GM19025 (cell line): ENCODE measurements at regions not wholly inside any gene's neighbourhood (a gene's known extent, or its start where the extent isn't known, plus 50 kb on each side); places are given as distances from the start of the nearest gene placed in this dataset.

Source experiments
- ATAC-seq: cut with Tn5 transposase; IDR thresholded peaks from one replicate; pipeline ENCODE4 v1.9.1; 2021; ENCODE audit warnings: mild to moderate bottlenecking, low read depth, moderate library complexity; ENCODE audit not compliant: unreplicated experiment

DNA sequence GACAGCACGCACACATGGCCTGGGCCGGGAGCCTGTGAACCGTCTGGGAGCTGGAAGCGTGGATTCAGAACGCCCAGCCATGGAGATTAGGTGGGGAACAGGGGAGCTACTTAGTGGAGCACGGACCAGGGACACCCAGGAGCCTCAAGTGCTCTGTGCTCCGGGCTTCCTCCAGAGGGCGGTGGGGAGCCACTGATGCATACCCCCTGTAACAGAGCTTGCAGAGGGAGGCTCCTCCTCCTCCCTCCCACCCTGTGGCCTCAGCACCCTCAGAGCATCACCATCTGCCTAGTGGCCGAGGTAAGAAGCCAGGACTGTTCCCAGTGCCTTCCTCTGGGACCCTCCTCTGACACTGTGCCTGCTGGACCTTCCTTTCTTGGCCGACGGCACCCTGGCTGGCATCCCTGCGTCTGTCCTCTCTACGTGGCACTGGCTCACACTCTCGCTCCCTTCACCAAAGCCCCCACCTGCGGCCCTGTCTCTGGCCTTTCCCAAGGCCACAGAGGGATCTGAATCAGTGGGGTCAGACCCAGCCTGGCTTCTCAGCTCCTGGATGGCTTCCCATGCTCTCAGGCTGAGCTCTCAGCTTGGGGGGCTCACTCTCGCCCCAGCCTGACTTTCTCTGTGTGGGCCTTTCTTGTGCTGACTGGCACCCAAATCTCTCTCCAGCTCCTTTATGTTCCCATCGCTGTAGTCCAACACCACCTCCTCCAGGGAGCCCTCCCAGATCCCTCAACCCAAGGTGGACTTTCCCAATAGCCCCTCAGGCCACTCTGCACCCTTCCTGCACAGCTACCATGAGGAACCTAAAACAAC lies 780.9 kb downstream of the BRD1 start:
- no peak for ATAC-seq

GRCh38 chr22:49046000-49046545 lies 781.6 kb downstream of the BRD1 start:
- no peak for ATAC-seq

GRCh38 chr22:49045276-49045675 lies 782.4 kb downstream of the BRD1 start:
- ATAC-seq: no peak

- ATAC-seq: no peak
These were observed 782.9 kb downstream of the BRD1 start for GRCh38 chr22:49044776-49045175.

DNA sequence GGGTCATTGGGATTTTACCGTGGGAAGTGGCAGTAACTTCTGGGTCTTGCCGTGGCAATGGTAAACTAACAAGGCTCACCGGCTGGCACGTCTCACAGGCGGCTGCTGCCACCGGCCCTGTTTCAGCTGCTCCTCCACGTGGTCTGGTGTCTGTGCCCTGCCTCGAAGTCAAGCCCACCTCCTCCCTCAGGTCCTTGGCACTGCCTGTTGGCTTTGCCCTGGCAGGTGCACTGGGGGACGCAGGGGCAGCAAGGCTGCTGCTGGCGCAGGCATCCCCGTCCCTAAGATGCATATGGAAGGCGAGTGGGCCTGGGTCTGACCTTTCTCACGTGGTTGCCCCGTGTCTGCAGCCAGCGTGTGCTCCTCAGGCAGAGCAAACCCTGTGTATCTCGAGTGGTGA lies 783.6 kb downstream of the BRD1 start:
- no peak for ATAC-seq

DNA sequence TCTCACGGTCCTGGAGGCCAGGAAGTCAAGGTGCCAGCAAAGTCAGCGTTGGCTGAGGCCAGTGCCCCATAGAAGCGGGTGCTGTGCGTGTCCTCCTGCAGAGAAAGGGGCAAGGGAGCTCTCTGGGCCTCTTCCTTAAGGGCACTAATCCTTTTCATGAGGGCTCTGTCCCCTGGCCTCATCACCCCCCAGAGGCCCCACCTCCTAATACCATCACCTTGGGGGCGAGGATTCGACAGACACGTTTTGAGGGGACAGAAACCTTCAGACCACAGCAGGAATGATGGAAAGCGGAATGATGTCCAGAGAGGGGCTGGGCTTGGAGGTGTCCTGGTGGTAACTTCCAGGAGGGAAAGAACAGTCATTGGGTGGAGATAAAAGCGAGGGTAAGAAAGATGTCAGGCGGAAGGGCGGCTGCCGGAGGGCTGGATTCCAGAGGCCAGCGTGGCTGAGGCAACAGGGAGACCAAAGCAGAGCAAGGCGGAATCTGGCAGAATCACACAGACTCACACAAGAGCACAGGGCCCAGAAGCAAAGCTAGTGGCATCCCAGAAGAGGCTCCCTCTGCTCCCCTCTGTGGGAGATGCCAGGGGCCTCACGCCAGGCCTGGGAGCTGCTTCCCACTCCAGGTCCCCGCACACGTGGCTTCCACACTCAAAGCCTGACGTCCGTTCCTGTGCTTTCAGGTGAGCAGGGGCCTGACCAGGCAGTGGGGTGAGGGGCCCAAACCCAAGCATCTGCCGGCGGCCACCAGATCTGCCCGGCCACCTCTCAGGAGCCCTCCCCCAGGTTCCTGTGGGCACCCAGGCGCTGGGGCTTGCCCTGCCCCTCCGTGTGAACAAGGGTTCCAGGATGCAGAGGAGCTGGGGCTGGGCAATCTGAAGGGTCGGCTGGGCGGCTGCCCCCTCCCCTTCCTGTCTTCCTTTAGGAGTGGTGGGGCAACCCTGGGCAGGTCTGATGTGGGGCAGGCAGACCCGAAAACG lies 784.5 kb downstream of the BRD1 start:
- no peak for ATAC-seq

GRCh38 chr22:49042066-49042465 lies 785.6 kb downstream of the BRD1 start:
- no peak for ATAC-seq

DNA sequence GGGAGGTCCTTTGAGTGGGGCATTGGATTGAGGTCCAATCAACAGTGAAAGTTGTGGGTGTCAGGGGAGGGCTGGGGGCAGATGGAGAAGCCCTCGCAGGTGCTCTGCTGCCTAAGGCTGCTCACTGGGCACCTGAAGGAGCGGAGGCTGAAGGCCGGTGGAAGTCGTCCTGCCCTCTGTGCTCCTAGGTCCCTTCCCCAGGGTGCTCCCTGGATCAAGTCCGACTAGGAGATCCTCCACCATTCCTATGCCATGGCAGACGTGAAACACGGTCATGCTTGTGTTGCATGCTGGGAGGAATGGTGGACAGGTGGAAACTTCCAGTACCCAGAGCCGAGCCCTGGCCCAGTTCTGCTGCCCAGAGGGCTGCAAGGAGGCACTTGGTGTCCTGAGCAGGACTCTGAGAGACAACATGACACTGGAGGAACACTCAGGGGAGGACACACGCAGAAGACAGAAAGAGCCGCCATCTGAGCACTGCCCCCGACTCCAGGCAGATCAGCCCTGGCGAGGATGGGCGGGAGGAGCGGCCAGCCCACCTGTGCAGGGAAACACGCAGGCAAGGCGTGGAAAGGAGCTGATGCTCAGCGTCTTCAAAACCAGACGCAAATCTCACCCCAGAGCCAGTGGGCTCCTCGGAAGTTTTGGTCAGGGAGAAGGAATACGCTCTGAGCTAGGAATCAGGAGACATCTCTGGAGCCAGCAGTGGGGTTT lies 786.8 kb downstream of the BRD1 start:
- ATAC-seq: no peak

GRCh38 chr22:49040111-49040510 lies 787.6 kb downstream of the BRD1 start:
- no peak for ATAC-seq

DNA sequence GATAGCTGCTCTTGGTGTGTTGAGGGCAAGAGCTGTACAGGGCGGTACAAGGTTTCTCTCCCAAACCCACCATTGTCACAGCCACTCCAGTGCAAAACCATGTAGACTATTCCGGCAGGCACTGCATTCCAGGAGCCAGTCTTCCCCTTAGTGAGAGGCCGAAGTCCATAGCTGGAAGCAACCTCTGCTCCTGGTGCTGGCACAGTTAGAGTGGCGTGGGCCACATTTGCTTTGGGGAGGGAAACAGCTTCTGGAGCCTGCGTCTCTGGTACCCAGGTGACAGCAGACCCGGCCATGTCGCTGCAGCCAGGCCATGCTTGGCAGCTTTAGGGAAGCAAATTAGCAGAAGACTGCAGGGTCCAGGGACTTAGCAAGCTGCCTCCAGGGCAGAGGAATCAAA lies 788.0 kb downstream of the BRD1 start:
- no peak for ATAC-seq

DNA sequence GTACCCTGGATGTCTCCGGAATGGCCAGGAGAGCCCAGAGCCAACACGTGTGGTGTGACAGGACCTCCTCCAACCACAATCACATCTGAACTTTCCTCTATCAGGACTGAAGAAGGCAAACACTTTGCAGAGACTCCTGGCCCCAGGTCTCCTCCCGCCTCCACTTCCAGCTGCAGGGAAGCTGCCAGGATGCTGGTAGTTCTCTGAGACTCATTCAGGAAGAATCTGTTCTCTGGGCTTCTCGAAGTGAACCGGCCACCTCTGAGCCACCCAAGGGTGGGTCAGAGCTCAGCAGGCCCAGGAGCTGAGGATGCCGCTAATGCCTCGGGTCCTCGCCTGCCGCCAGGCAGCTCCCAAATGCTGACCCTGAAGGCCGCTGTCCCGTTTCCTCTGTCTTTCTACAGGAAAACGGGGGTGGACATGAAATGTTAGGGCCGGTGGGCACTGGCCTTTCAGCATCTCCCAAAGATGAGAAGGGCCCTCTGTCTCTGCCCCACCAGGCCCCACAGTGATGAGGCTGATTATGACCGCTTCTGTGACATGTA lies 789.9 kb downstream of the BRD1 start:
- ATAC-seq: no peak

GRCh38 chr22:49036513-49036912 lies 791.2 kb downstream of the BRD1 start:
- ATAC-seq: no peak

GRCh38 chr22:49035818-49036457 lies 791.7 kb downstream of the BRD1 start:
- ATAC-seq: no peak

GRCh38 chr22:49034836-49035817 lies 792.5 kb downstream of the BRD1 start:
- ATAC-seq: no peak

- ATAC-seq: no peak
These were observed 794.1 kb downstream of the BRD1 start for GRCh38 chr22:49033616-49034015.

DNA sequence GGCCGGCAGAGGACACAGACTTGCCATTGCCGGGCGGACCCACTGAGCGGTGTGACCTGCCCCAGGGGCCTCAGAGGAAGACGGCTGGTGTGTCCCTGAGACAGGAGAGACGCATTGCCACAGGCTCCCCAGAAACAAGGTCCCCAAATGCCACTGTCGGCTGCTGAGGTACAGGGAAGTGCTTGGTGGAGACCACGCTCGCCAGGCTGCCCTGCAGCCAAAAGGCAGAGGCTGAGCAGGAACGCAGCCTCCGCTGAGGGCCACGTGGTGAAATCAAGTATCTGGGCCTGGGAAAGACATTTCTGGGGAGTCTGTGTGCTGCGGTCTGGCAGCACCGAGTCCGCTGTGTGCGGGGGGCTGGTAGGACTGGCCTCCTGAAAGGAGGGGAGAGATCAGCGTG lies 794.9 kb downstream of the BRD1 start:
- ATAC-seq: no peak

- no peak for ATAC-seq
These were observed 795.8 kb downstream of the BRD1 start for GRCh38 chr22:49031746-49032330.

GRCh38 chr22:49028111-49028510 lies 799.6 kb downstream of the BRD1 start:
- ATAC-seq: no peak
